ENCODE measurements at regions not wholly inside any gene's neighbourhood (a gene's known extent, or its start where the extent isn't known, plus 50 kb on each side); places are given as distances from the start of the nearest gene placed in this dataset.
"Not testable (repeated sequence)": the region's sequence is repeated elsewhere in the genome, so short reads cannot be mapped to it uniquely, and the experiment has no call there.

DNA sequence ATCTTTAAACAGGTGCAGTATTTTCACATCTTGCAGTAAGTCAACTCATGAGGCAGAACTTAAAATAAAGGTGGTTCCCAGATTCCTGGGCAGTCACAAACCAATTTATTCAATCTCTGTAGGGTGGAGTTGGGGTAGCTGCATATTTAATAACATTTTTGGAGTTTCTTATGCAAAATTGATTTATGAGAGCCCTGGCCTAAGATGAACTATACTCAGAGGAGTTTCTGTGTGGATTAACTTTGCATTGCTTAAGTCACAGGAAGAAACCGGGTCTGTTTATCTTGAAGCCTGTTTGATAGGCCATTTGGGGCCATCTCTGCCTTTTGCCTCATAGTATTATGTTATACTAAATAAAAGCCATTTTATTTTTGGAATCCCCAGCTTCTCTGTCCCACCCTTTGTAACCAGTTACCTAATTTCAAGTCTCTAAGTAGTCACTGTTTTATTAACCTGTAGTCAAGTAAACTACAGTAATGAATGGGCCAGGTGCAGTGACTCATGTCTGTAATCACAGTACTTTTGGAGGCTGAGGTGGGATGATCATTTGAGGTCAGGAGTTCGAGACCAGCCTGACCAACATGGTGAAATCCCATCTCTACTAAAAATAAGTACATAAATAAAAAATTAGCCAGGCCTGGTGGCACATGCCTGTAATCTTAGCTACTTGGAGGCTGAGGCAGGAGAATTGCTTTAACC is 104.4 kb upstream of the FAM3C start:
- TF ChIP-seq CTCF (conservative IDR thresholded peaks at IDR 0.05): no peak
- H3K9me3 Mint-ChIP-seq: peaks cover 18% of the 10 kb centered on the region
- no peak for DNase-seq (ENCODE audit: extremely low spot score, unreplicated experiment)
- H3K27ac Mint-ChIP-seq: peak overlapping the region; percentile 38
- H3K4me3 Mint-ChIP-seq: no peak overlapping the region
- no peaks in the 10 kb centered on the region for H3K27me3 Mint-ChIP-seq
- no peaks in the 10 kb centered on the region for H3K4me1 Mint-ChIP-seq (ENCODE audit: unreplicated experiment)
- peaks cover 4% of the 10 kb centered on the region for H3K36me3 Mint-ChIP-seq

- Mint-ChIP-seq H3K4me1 (ENCODE audit: unreplicated experiment) (no peaks in the 10 kb centered on the region), H3K27ac (peak overlapping the region; percentile 38), H3K27me3 (no peaks in the 10 kb centered on the region), H3K9me3 (peaks cover 15% of the 10 kb centered on the region), H3K36me3 (peaks cover 4% of the 10 kb centered on the region), H3K4me3 (no peak overlapping the region)
- no peak for DNase-seq (ENCODE audit: extremely low spot score, unreplicated experiment)
- no peak for TF ChIP-seq CTCF (conservative IDR thresholded peaks at IDR 0.05)
Observed at GRCh38 chr7:121499624-121500023, 103.5 kb upstream of the FAM3C start.

GRCh38 chr7:121498816-121499215 is 102.7 kb upstream of the FAM3C start:
- H3K9me3 Mint-ChIP-seq: peaks cover 14% of the 10 kb centered on the region
- peaks cover 4% of the 10 kb centered on the region for H3K36me3 Mint-ChIP-seq
- no peaks in the 10 kb centered on the region for H3K27me3 Mint-ChIP-seq
- H3K4me3 Mint-ChIP-seq: no peak overlapping the region
- H3K27ac Mint-ChIP-seq: no peak overlapping the region
- DNase-seq (ENCODE audit: extremely low spot score, unreplicated experiment): no peak
- TF ChIP-seq CTCF (conservative IDR thresholded peaks at IDR 0.05): no peak
- no peaks in the 10 kb centered on the region for H3K4me1 Mint-ChIP-seq (ENCODE audit: unreplicated experiment)

GRCh38 chr7:121497545-121497944 is 101.4 kb upstream of the FAM3C start:
- DNase-seq (ENCODE audit: extremely low spot score, unreplicated experiment); H3K4me3 Mint-ChIP-seq; H3K36me3 Mint-ChIP-seq; H3K4me1 Mint-ChIP-seq (ENCODE audit: unreplicated experiment); H3K9me3 Mint-ChIP-seq; H3K27me3 Mint-ChIP-seq: not testable (repeated sequence)
- H3K27ac Mint-ChIP-seq: peak overlapping the region; percentile 77

GRCh38 chr7:121494516-121494915 is 98.4 kb upstream of the FAM3C start:
- H3K36me3 Mint-ChIP-seq: no peaks in the 10 kb centered on the region
- H3K27ac Mint-ChIP-seq: no peak overlapping the region
- H3K27me3 Mint-ChIP-seq: no peaks in the 10 kb centered on the region
- no peaks in the 10 kb centered on the region for H3K4me1 Mint-ChIP-seq (ENCODE audit: unreplicated experiment)
- TF ChIP-seq CTCF (conservative IDR thresholded peaks at IDR 0.05): no peak
- no peak for DNase-seq (ENCODE audit: extremely low spot score, unreplicated experiment)
- no peak overlapping the region for H3K4me3 Mint-ChIP-seq
- peaks cover 8% of the 10 kb centered on the region for H3K9me3 Mint-ChIP-seq

DNA sequence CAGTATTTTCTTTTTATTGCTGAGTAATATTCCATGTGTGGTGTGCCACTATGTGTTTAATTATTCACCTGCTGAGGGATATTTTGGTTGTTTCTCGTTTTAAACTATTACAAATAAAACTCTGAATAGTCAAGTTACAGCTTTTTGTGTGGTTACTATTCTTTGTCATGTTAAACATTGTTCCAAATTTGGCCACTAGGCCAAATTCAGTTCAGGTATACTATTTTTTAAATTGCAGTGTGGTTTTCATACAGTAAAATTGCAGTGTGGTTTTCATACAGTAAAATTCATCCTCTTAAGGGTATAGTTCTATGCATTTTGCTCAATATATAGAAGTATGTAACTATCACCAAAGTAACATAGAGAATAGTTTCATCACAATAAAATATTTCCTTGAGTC is 97.4 kb upstream of the FAM3C start:
- Mint-ChIP-seq H3K27me3 (no peaks in the 10 kb centered on the region), H3K4me1 (ENCODE audit: unreplicated experiment) (no peaks in the 10 kb centered on the region), H3K9me3 (peaks cover 8% of the 10 kb centered on the region), H3K4me3 (no peak overlapping the region), H3K36me3 (no peaks in the 10 kb centered on the region), H3K27ac (no peak overlapping the region)
- TF ChIP-seq CTCF (conservative IDR thresholded peaks at IDR 0.05): peak; percentile 59
- DNase-seq (ENCODE audit: extremely low spot score, unreplicated experiment): no peak

All from type B pancreatic cell (in vitro differentiated cells).